ENCODE measurements at regions not wholly inside any gene's neighbourhood (a gene's known extent, or its start where the extent isn't known, plus 50 kb on each side); places are given as distances from the start of the nearest gene placed in this dataset.

- no peak for DNase-seq (ENCODE audit: low read depth in 2 of 2)
Measured at GRCh38 chr18:56380685-56381084, 257.7 kb downstream of the TXNL1 start.

GRCh38 chr18:56379256-56379655 is 259.1 kb downstream of the TXNL1 start:
- DNase-seq (ENCODE audit: low read depth in 2 of 2), result no peak

- DNase-seq (ENCODE audit: low read depth in 2 of 2), result no peak
Measured at GRCh38 chr18:56377231-56377630, 261.2 kb downstream of the TXNL1 start.

- DNase-seq (ENCODE audit: low read depth in 2 of 2), result no peak
Measured at GRCh38 chr18:56374007-56374655, 264.3 kb downstream of the TXNL1 start.

- no peak for DNase-seq (ENCODE audit: low read depth in 2 of 2)
Measured at GRCh38 chr18:56373601-56374000, 264.8 kb downstream of the TXNL1 start.

- DNase-seq (ENCODE audit: low read depth in 2 of 2), result no peak
Measured at GRCh38 chr18:56368066-56368465, 270.3 kb downstream of the TXNL1 start.

GRCh38 chr18:56358608-56359280 is 279.6 kb downstream of the TXNL1 start:
- DNase-seq (ENCODE audit: low read depth in 2 of 2), result no peak

- no peak for DNase-seq (ENCODE audit: low read depth in 2 of 2)
Measured at GRCh38 chr18:56353663-56354260, 284.6 kb downstream of the TXNL1 start.

GRCh38 chr18:56351911-56352500 is 286.4 kb downstream of the TXNL1 start:
- DNase-seq (ENCODE audit: low read depth in 2 of 2), result no peak

- DNase-seq (ENCODE audit: low read depth in 2 of 2), result no peak
Measured at GRCh38 chr18:56337507-56337906, 300.9 kb downstream of the TXNL1 start.

GRCh38 chr18:56333839-56334238 is 304.6 kb downstream of the TXNL1 start:
- DNase-seq (ENCODE audit: low read depth in 2 of 2), result no peak

GRCh38 chr18:56333146-56333545 is 305.2 kb downstream of the TXNL1 start:
- no peak for DNase-seq (ENCODE audit: low read depth in 2 of 2)

GRCh38 chr18:56332371-56332770 is 306.0 kb downstream of the TXNL1 start:
- DNase-seq (ENCODE audit: low read depth in 2 of 2), result no peak

GRCh38 chr18:56330366-56331110 is 307.9 kb downstream of the TXNL1 start:
- no peak for DNase-seq (ENCODE audit: low read depth in 2 of 2)

- DNase-seq (ENCODE audit: low read depth in 2 of 2), result no peak
Measured at GRCh38 chr18:56329536-56329935, 308.9 kb downstream of the TXNL1 start.

GRCh38 chr18:56327191-56327885 is 311.1 kb downstream of the TXNL1 start:
- DNase-seq (ENCODE audit: low read depth in 2 of 2), result no peak

- no peak for DNase-seq (ENCODE audit: low read depth in 2 of 2)
Measured at GRCh38 chr18:56326336-56327072, 311.9 kb downstream of the TXNL1 start.

GRCh38 chr18:56323673-56324072 is 314.7 kb downstream of the TXNL1 start:
- DNase-seq (ENCODE audit: low read depth in 2 of 2), result no peak

GRCh38 chr18:56322406-56322805 is 316.0 kb downstream of the TXNL1 start:
- DNase-seq (ENCODE audit: low read depth in 2 of 2), result no peak

- DNase-seq (ENCODE audit: low read depth in 2 of 2), result no peak
Measured at GRCh38 chr18:56321470-56321869, 316.9 kb downstream of the TXNL1 start.

- DNase-seq (ENCODE audit: low read depth in 2 of 2), result no peak
Measured at GRCh38 chr18:56319953-56320352, 318.4 kb downstream of the TXNL1 start.

All from stimulated activated CD4-positive, alpha-beta T cell treated with anti-CD3 and anti-CD28 coated beads, Interleukin-4, amount 100 ng/mL, for 48 hours (primary cell).